ENCODE measurements at regions not wholly inside any gene's neighbourhood (a gene's known extent, or its start where the extent isn't known, plus 50 kb on each side); places are given as distances from the start of the nearest gene placed in this dataset.

DNA sequence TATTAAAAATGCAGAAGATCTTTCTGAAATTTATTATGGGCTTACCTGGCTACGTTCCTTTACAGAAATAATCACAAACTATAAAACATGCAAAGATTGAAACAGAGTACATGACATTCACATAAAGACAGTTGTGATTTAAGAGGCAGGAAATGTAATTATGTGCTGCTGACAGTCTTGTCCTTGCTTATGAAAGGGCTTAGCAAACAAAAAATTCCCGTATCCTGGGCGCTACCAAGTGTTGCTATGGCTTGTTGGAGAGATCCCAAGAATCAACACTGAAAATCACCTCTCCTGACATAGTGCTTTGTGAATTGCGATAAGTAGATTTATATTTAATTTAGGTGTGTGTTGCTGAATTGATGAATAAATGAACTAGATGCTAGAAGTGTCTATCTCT lies 352.5 kb upstream of the C9orf72 start:
- peak; percentile 21 for DNase-seq

- no peak for DNase-seq
These were observed 356.6 kb upstream of the C9orf72 start for GRCh38 chr9:27929841-27930240.

DNA sequence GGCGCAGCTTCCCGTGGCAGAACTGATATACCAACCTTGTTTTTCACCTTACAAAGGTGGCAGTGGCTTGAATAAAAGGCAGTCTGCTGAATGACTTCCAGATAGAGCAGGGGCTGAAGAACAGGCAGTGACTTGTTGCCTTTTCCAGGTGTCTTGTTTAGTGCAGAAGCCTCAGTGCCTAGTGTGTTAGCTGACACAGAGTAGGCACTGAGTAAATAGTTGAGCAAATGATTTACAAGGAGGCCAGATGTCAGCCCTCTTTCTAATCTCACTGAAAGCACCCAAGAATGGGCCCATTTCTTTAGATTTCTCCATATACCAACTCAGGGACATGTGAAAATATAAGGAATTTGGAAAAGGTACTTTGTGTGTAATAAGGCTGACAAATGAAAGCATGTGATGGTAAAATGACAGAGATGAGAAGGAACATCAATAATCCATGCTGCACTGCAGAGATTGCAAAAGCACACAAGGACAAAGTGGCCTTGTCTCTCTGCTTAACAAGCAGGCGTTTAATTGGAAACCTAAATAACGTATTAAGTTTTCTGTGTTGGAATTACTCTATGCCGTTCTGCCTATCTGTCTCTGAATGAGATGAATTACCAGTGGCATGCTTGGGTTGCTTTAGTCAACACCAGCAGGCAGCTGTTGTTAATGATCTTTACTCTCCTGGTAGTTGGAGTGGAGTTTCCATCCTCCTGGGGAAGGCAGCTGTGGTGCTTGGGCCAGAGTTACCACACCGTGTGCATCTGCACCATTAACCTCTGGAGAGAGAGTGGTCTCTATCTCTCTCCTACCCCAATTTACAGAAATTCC lies 360.1 kb upstream of the C9orf72 start:
- no peak for DNase-seq

DNA sequence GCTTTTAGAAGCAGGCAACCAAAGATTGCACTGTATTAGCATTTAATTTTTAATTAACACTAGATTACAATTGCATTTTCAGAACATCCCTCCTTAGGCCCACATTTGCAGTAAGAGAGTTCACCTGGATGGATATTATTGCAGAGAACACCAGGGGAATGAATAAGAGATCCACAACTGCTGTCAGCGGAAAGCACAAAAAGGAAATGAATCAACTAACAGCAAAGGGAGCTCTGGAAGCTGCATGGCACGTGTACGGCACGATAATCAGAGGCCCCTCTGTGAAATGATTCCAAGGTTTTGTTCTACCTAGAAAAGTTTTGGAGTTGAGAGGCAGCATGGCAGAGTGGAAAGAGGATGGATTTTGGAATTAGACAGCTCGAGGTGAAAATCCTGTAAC lies 361.2 kb upstream of the C9orf72 start:
- no peak for DNase-seq

DNA sequence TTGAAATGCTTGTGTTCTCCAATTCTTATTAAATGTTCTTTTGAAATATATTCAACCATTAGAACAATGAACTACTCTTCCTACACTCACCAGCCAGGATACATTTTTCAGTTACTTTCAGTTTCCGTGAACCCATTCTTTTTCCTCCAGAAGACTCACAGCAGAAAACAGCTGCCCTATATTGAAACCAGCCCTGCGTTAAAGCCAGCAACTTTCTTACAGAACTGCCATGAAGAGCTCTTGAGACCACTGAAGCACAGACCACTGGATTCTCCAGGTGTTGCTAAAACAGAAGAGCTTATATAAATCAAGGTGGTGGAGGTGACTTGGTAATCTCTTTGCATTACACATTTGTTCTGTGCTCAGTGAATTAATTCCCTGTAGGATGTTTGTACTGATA lies 365.9 kb upstream of the C9orf72 start:
- no peak for DNase-seq

GRCh38 chr9:27940535-27940934 lies 367.3 kb upstream of the C9orf72 start:
- DNase-seq: no peak

DNA sequence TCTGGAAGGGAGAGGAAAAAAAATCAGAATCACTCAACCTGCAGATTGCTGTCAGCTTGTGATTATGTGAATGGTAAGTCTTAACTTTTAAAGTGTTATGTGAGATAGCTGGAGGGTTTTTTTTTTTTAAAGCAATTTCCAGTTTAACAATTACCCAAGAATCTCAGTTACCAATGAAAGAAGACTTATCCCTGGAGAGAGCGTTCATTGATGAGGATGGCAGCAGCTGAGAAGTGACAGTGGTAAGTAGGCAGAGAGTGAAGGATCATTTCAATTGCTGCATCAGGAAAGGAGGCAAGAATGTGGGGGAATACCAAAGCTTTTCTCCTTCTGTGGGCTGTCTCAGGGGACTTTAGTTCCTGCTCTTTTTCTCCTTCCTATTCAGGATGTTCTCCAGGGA lies 370.2 kb upstream of the C9orf72 start:
- DNase-seq: peak; percentile 59

DNA sequence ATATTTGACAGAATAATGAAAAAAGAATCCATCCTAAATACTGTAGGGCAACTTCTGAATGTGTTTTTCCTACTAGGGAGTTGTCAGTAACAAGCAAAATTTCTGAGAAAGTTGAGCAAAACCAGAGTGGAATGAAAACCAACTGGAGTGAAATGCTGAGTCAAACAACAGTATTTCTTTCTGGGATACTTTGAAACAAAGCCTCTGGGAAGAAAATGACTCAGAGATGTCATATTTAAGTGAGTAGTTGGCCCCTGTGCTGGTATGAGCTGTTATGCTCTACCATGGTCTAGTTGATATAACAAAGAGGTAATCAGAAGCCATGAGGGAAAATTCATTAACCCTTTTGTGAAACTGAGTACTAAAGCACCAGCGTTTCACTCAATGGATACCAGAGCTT lies 372.1 kb upstream of the C9orf72 start:
- DNase-seq: no peak

DNA sequence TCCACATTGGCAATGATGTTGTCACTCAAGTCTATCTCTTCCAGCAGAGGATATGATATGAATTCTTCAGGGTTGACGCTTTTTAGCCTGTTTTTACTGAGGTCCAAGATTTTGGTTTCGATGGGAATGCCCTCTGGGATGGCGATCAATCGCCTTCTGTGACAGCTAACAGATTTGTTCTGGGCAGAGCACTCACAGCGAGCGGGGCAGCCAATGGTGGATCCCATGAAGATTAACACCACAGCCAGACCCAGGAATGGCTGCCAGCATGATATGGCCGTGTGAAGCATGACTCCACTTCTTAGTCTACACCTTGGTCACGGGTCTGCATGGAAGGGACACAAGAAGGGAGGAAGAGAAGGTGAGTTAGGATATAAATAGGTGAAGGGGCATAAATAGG lies 377.1 kb upstream of the C9orf72 start:
- DNase-seq: no peak

DNA sequence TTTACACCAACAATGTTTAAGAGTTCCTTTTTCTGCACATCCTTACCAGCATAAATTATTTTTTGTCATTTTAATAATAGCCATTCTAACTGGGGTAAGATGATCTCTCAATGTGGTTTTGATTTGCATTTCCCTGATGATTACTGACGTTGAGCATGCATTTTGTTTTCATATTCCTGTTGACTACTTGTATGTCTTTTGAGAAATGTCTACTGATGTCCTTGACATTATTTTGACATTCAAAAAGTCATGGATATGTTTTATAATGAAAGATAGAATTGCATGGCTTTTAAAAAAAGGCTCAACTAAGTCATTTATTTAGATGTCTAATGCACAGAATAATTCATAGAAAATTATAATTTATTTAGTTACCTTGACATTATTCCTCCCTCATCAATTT lies 381.6 kb upstream of the C9orf72 start:
- DNase-seq: no peak

DNA sequence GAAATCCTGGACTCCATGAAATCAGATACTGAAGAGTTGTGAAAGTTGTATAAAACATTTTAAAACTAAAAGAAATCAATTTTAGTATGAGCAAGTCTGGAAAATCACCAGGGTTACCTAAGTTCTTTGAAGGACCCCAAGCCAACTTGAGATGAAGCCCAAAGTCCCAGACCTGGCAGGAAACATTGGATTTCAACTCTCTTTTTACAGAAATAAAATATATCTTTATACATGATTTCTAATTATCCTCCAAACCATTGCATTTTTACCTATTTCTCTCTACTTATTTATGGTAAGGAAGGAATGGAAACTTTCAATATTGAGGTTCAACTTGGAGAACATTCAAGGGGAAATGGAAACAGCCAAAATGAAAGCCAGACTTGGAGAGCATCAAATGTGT lies 390.6 kb upstream of the C9orf72 start:
- DNase-seq: no peak

DNA sequence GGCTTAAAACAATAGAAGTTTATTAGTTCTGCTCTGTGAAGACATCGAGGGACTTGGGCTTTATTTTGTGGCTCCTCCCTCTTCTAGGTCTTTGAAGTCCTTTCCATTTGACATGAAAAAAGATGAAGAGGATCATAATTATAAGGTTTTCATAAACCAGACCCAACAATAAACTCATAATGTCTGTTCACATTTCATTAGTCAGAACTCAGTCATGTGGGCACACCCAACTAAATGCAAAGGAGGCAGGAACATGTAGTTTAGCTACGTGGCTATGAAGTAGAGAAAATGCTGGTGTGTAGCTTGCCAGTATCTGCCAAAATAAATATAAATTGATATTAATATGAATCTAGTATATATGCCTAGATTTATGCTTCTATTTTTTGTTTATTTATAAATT lies 393.9 kb upstream of the C9orf72 start:
- no peak for DNase-seq

DNA sequence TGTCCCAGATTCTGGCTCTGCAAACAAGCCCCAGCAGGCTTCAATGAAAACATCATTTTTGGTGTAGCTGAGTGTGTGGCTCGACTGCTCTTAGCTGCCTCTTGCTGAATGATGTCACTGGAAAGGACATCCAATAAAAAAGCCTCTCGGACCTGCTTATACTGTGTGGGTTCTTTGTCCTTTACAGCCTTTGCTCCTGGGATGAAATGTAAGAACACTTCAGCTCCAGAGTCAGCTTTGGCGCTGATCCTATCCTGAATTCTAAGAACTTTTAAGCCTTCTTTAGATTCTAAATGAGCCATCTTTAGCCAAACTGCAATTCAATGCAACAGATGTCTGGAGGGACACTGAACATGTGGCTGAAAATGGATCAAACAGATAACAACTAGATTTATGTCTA lies 404.6 kb upstream of the C9orf72 start:
- no peak for DNase-seq

GRCh38 chr9:27985714-27986113 lies 412.4 kb upstream of the C9orf72 start:
- no peak for DNase-seq

- DNase-seq: no peak
These were observed 417.2 kb upstream of the C9orf72 start for GRCh38 chr9:27990524-27990923.

GRCh38 chr9:27991221-27991620 lies 417.9 kb upstream of the C9orf72 start:
- no peak for DNase-seq

DNA sequence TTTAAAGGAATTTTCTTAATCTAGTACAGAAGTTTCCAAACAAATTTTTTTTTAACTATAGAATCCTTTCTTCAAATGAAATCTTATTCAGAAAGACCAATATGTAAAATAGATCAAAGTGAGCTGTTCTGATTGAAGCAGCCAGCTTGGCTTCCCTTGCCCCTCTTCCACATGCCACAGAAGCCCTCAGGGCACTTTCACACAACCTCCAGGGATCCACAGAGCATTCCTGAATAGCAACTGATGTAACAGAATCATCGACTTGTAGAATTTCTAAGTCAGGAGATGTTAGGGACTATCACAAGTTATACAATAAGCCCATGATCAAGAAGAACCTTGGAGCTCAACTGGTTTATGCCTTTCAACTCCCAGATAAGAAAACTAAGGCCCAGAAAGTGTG lies 427.8 kb upstream of the C9orf72 start:
- no peak for DNase-seq

GRCh38 chr9:28004900-28005299 lies 431.6 kb upstream of the C9orf72 start:
- DNase-seq: no peak

- no peak for DNase-seq
These were observed 432.5 kb upstream of the C9orf72 start for GRCh38 chr9:28005779-28006178.

DNA sequence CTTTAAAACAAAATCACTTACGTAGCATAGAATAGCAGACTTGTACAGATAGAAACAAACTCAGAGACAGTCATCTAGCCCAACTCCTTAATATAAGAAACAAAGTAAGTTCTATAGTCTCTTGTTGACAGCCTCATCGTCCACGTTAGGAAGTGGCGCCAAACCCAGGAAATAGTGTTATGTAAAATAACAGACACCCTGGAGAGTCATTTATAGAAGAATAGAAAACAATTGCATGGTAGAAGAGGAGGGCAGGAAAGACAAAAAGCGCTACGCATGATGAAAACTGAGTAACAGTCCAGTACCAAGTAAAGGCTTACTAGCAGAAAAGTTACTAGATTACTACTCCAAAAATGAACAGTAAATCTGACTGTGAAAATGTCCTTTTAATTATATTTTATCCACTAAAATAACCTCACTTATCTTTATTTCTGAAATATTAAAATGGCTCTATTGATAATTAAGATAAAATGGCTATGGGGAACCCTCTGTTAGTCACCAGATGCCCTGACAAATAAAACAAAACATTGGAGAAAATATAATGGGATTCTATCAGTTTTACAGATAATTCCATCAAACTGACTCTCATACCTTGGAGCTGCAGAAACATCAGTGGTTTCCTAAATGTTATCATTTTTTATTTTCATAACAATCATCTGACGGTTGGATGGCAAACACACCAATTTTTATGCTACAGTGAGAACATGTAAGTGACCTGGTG lies 434.0 kb upstream of the C9orf72 start:
- no peak for DNase-seq

DNA sequence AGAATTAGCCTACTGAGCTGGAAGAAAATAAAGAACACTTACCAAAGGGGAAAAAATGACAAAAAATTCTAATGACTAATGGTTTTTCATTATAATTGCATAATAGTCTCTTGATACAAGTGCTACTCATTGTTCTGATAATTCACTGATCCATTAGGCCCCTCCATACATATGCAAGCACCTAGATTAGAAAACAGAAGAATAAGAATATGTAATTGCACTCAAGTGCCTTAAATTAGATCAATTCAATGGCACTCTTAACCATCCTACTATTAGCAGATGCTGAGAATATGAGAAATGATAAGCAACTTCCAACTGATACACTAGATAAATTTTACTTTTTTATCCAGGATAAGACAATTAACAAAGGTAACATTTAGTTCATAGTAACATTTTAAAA lies 440.9 kb upstream of the C9orf72 start:
- DNase-seq: peak; percentile 78

- peak; percentile 83 for DNase-seq
These were observed 451.4 kb upstream of the C9orf72 start for GRCh38 chr9:28024676-28025075.

- no peak for DNase-seq
These were observed 451.9 kb upstream of the C9orf72 start for GRCh38 chr9:28025186-28025585.

GRCh38 chr9:28031521-28032267 lies 458.4 kb upstream of the C9orf72 start:
- DNase-seq: no peak

All from NCI-H1105 (cell line).